ENCODE measurements at regions not wholly inside any gene's neighbourhood (a gene's known extent, or its start where the extent isn't known, plus 50 kb on each side); places are given as distances from the start of the nearest gene placed in this dataset.
"Not testable (repeated sequence)": the region's sequence is repeated elsewhere in the genome, so short reads cannot be mapped to it uniquely, and the experiment has no call there.

DNA sequence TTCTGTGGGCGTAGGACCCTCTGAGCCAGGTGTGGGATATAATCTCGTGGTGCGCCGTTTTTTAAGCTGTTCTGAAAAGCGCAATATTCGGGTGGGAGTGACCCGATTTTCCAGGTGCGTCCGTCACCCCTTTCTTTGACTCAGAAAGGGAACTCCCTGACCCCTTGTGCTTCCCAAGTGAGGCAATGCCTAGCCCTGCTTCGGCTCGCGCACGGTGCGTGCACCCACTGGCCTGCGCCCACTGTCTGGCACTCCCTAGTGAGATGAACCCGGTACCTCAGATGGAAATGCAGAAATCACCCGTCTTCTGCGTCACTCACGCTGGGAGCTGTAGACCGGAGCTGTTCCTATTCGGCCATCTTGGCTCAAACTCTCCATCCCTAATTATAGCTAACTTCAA is 82.9 kb downstream of the GASK1B start:
- not testable (repeated sequence) for TF ChIP-seq EZH2 (IDR thresholded peaks at IDR 0.05); POLR2AphosphoS5 (IDR thresholded peaks at IDR 0.05; ENCODE audit: borderline replicate concordance, low read depth, low read length); FOXP2 (optimal IDR thresholded peaks at IDR 0.05; ENCODE audit: control extremely low read depth, extremely low read length, insufficient read depth)

Measured in SK-N-MC (cell line).